GM19455 (cell line): ENCODE measurements at regions not wholly inside any gene's neighbourhood (a gene's known extent, or its start where the extent isn't known, plus 50 kb on each side); places are given as distances from the start of the nearest gene placed in this dataset.

ENCODE experiments used
- ATAC-seq: cut with Tn5 transposase; IDR thresholded peaks from one replicate; pipeline ENCODE4 v1.9.1; 2021; ENCODE audit not compliant: unreplicated experiment

GRCh38 chr2:185891403-185891802 is 152.8 kb downstream of the FSIP2 start:
- no peak for ATAC-seq

- ATAC-seq = no peak
These were observed 153.3 kb downstream of the FSIP2 start for GRCh38 chr2:185891804-185892411.

GRCh38 chr2:185892484-185892883 is 153.9 kb downstream of the FSIP2 start:
- ATAC-seq = no peak

- no peak for ATAC-seq
These were observed 155.6 kb downstream of the FSIP2 start for GRCh38 chr2:185894223-185894622.

- no peak for ATAC-seq
These were observed 157.5 kb downstream of the FSIP2 start for GRCh38 chr2:185895828-185896693.

- no peak for ATAC-seq
These were observed 160.8 kb downstream of the FSIP2 start for GRCh38 chr2:185899366-185899765.

- no peak for ATAC-seq
These were observed 180.6 kb downstream of the FSIP2 start for GRCh38 chr2:185919155-185919554.

- ATAC-seq = no peak
These were observed 182.6 kb downstream of the FSIP2 start for GRCh38 chr2:185921048-185921756.

- ATAC-seq = no peak
These were observed 195.6 kb downstream of the FSIP2 start for GRCh38 chr2:185934232-185934631.

GRCh38 chr2:185939858-185940257 is 201.3 kb downstream of the FSIP2 start:
- ATAC-seq = no peak

- no peak for ATAC-seq
These were observed 204.3 kb downstream of the FSIP2 start for GRCh38 chr2:185942855-185943254.

- no peak for ATAC-seq
These were observed 209.1 kb downstream of the FSIP2 start for GRCh38 chr2:185947722-185948121.

GRCh38 chr2:185952100-185952499 is 213.5 kb downstream of the FSIP2 start:
- no peak for ATAC-seq

GRCh38 chr2:185954389-185954788 is 215.8 kb downstream of the FSIP2 start:
- ATAC-seq = no peak

GRCh38 chr2:185955050-185955449 is 216.4 kb downstream of the FSIP2 start:
- no peak for ATAC-seq

GRCh38 chr2:185967335-185967734 is 228.7 kb downstream of the FSIP2 start:
- no peak for ATAC-seq

- no peak for ATAC-seq
These were observed 231.7 kb downstream of the FSIP2 start for GRCh38 chr2:185970148-185970852.

- ATAC-seq = no peak
These were observed 240.2 kb downstream of the FSIP2 start for GRCh38 chr2:185978634-185979407.

- ATAC-seq = no peak
These were observed 241.0 kb downstream of the FSIP2 start for GRCh38 chr2:185979546-185980071.

GRCh38 chr2:185980944-185981343 is 242.3 kb downstream of the FSIP2 start:
- ATAC-seq = no peak
